Transverse colon (tissue), 4 donors: ENCODE measurements at regions not wholly inside any gene's neighbourhood (a gene's known extent, or its start where the extent isn't known, plus 50 kb on each side); places are given as distances from the start of the nearest gene placed in this dataset.

Experiments used
- DNase-seq: peaks from one replicate; pipeline ENCODE4 v3.0.0-alpha.2; 2019
- H3K27ac ChIP-seq, 4 donors: fragments of 200-600 bp; sonication (generic); 2 replicates each; pipeline ENCODE4 v1.5.1; 2016 to 2018; ENCODE audit warnings: inconsistent platforms in 4 of 4
- H3K27me3 ChIP-seq: fragments of 200-600 bp; sonication (generic); 2 replicates; pipeline ENCODE4 v1.5.1; 2017; ENCODE audit warnings: inconsistent platforms
- H3K36me3 ChIP-seq, 4 donors: fragments of 200-600 bp; sonication (generic); 2 replicates each; pipeline ENCODE4 v1.5.1; 2017 to 2019; ENCODE audit warnings: inconsistent platforms in 4 of 4
- H3K4me1 ChIP-seq, 4 donors: fragments of 200-600 bp; sonication (generic); 2 replicates each; pipeline ENCODE4 v1.5.1; 2017 to 2020; ENCODE audit warnings: inconsistent platforms in 4 of 4
- H3K4me3 ChIP-seq, 4 donors: fragments of 200-600 bp; sonication (generic); 1 replicate in 1 of 4; 2 replicates in 3 of 4; pipeline versions ENCODE4 v1.5.1 to v1.6.1; 2017 to 2019; ENCODE audit warnings: inconsistent platforms in 4 of 4
- H3K9me3 ChIP-seq, 2 donors: fragments of 200-600 bp; sonication (generic); 2 replicates each; pipeline ENCODE4 v1.5.1; 2017 to 2019; ENCODE audit warnings: inconsistent platforms in 2 of 2
- CTCF ChIP-seq, 5 experiments: fragments of 200-600 bp in 3 of 5; fragments of 450-650 bp in 2 of 5; sonication (generic) in 3 of 5; IDR thresholded peaks; 1 replicate in 2 of 5; 2 replicates in 3 of 5; pipeline ENCODE4 v1.5.1; 2016 to 2017; ENCODE audit warnings: antibody characterized with exemption in 5 of 5, inconsistent platforms in 3 of 5, mild to moderate bottlenecking in 2 of 5, moderate library complexity in 1 of 5
- EP300 ChIP-seq: sonication (generic); formaldehyde crosslinking; IDR thresholded peaks from one replicate; pipeline ENCODE4 v1.6.1; 2017; ENCODE audit warnings: antibody characterized with exemption, low read depth
- POLR2A ChIP-seq: fragments of 450-650 bp; IDR thresholded peaks from one replicate; pipeline ENCODE4 v1.6.1; 2016; ENCODE audit warnings: antibody characterized with exemption, mild to moderate bottlenecking, moderate library complexity
- POLR2AphosphoS5 ChIP-seq, 3 donors: sonication (generic); formaldehyde crosslinking; IDR thresholded peaks; one replicate each; pipeline ENCODE4 v1.6.1; 2016; ENCODE audit warnings: antibody characterized with exemption in 3 of 3
- WGBS, 2 donors: methylation state at CpG; one replicate each; pipeline ENCODE4 v1.1.5; 2018; ENCODE audit warnings: low coverage in 1 of 2; 5-methylcytosine and 5-hydroxymethylcytosine counted together
- in situ Hi-C, 4 donors: fragments of 200-750 bp; cut with MboI; loops; one replicate each; pipeline versions ENCODE4 v1.15.0 to v1.15.1; 2017; ENCODE audit warnings: low sequenced_read_pairs in 3 of 4, low pct_ligation_motif_present in 1 of 4, low pct_unique_long_range_greater_than_20kb in 1 of 4
- intact Hi-C: fragments of 100-400 bp; cut with DNase I; formaldehyde crosslinking; loops from one replicate; pipeline ENCODE4 v1.15.1; 2023; ENCODE audit warnings: low total_unique reads

- Histone ChIP-seq H3K4me1 (no peaks in the 10 kb centered on the region), H3K27ac (no peak overlapping the region), H3K9me3 (no peaks in the 10 kb centered on the region), H3K36me3 (no peaks in the 10 kb centered on the region), H3K27me3 (no peaks in the 10 kb centered on the region), H3K4me3 (no peak overlapping the region)
- intact Hi-C loops, result no loop called here
- no peak for TF ChIP-seq POLR2A
- TF ChIP-seq POLR2AphosphoS5 (IDR thresholded peaks at IDR 0.05), result no peak
- TF ChIP-seq EP300, result no peak
- no peak for TF ChIP-seq CTCF (IDR thresholded peaks at IDR 0.05)
- in situ Hi-C loops, result loop anchor here in 3 of 4 donors (25.0 kb wide), 1 partner anchor 605 kb away; no protein-coding TSS in a partner anchor
- DNase-seq, result no peak
- WGBS, 2 donors, result 86 to 90% methylated on average over 1 to 10 of the region's 12 CpGs
Measured at GRCh38 chr11:70807195-70807543, 408.8 kb downstream of the CTTN start.

GRCh38 chr11:70808686-70809375 lies 410.5 kb downstream of the CTTN start:
- in situ Hi-C loops (loop anchor here in 3 of 4 donors (25.0 kb wide), 1 partner anchor 603 kb away; no protein-coding TSS in a partner anchor), intact Hi-C loops (no loop called here)
- H3K4me3 ChIP-seq, result no peak overlapping the region
- no peak overlapping the region for H3K27ac ChIP-seq
- 88% methylated on average over 21 of the region's 21 CpGs; no CpG with 5 or more reads in 1 of the 2 donors for WGBS, 2 donors
- no peaks in the 10 kb centered on the region for H3K36me3 ChIP-seq
- no peak for DNase-seq
- no peaks in the 10 kb centered on the region for H3K27me3 ChIP-seq
- TF ChIP-seq POLR2AphosphoS5 (IDR thresholded peaks at IDR 0.05) (no peak), EP300 (no peak), CTCF (IDR thresholded peaks at IDR 0.05) (no peak), POLR2A (no peak)
- H3K9me3 ChIP-seq, result no peaks in the 10 kb centered on the region
- no peaks in the 10 kb centered on the region for H3K4me1 ChIP-seq

GRCh38 chr11:70810133-70810532 lies 411.8 kb downstream of the CTTN start:
- TF ChIP-seq POLR2AphosphoS5 (IDR thresholded peaks at IDR 0.05) (no peak), POLR2A (no peak), EP300 (no peak), CTCF (IDR thresholded peaks at IDR 0.05) (no peak)
- Histone ChIP-seq H3K4me3 (no peak overlapping the region), H3K9me3 (no peaks in the 10 kb centered on the region), H3K27ac (no peak overlapping the region), H3K27me3 (no peaks in the 10 kb centered on the region), H3K4me1 (no peaks in the 10 kb centered on the region), H3K36me3 (no peaks in the 10 kb centered on the region)
- DNase-seq, result no peak
- intact Hi-C loops (no loop called here), in situ Hi-C loops (loop anchor here in 3 of 4 donors (25.0 kb wide), 1 partner anchor 602 kb away; no protein-coding TSS in a partner anchor)
- 87% methylated on average over 9 of the region's 9 CpGs; no CpG with 5 or more reads in 1 of the 2 donors for WGBS, 2 donors

- in situ Hi-C loops (loop anchor here in 3 of 4 donors (25.0 kb wide), 1 partner anchor 602 kb away; no protein-coding TSS in a partner anchor), intact Hi-C loops (no loop called here)
- no peaks in the 10 kb centered on the region for H3K36me3 ChIP-seq
- no peak for DNase-seq
- H3K4me1 ChIP-seq, result no peaks in the 10 kb centered on the region
- WGBS, 2 donors, result 89% methylated on average over 8 of the region's 8 CpGs; no CpG with 5 or more reads in 1 of the 2 donors
- no peaks in the 10 kb centered on the region for H3K9me3 ChIP-seq
- no peak for TF ChIP-seq CTCF (IDR thresholded peaks at IDR 0.05)
- TF ChIP-seq POLR2A, result no peak
- TF ChIP-seq EP300, result no peak
- no peak for TF ChIP-seq POLR2AphosphoS5 (IDR thresholded peaks at IDR 0.05)
- H3K27me3 ChIP-seq, result no peaks in the 10 kb centered on the region
- no peak overlapping the region for H3K27ac ChIP-seq
- no peak overlapping the region for H3K4me3 ChIP-seq
Measured at GRCh38 chr11:70810681-70811080, 412.4 kb downstream of the CTTN start.
